Subcutaneous abdominal adipose tissue (tissue), 5 donors: ENCODE measurements at regions not wholly inside any gene's neighbourhood (a gene's known extent, or its start where the extent isn't known, plus 50 kb on each side); places are given as distances from the start of the nearest gene placed in this dataset.

ENCODE experiments used
- H3K27ac ChIP-seq: one replicate; pipeline ENCODE4 v1.7.0; 2013; ENCODE audit warnings: low read depth, mild to moderate bottlenecking, inconsistent platforms, low read length, moderate library complexity
- H3K27me3 ChIP-seq, 5 donors: one replicate each; pipeline ENCODE4 v1.7.0; 2013; ENCODE audit warnings: low read length in 5 of 5, inconsistent platforms in 1 of 5; ENCODE audit not compliant: control insufficient read depth in 5 of 5, insufficient read depth in 4 of 5
- H3K36me3 ChIP-seq, 5 donors: one replicate each; pipeline ENCODE4 v1.7.0; 2013; ENCODE audit warnings: low read length in 5 of 5; ENCODE audit not compliant: control insufficient read depth in 5 of 5, insufficient read depth in 5 of 5
- H3K4me1 ChIP-seq, 5 donors: one replicate each; pipeline ENCODE4 v1.7.0; 2013; ENCODE audit warnings: low read length in 5 of 5, mild to moderate bottlenecking in 3 of 5, moderate library complexity in 1 of 5; ENCODE audit not compliant: control insufficient read depth in 5 of 5, insufficient read depth in 5 of 5
- H3K4me3 ChIP-seq, 5 donors: one replicate each; pipeline ENCODE4 v1.7.0; 2013; ENCODE audit warnings: low read length in 5 of 5, low read depth in 1 of 5
- H3K9ac ChIP-seq, 5 donors: one replicate each; pipeline ENCODE4 v1.7.0; 2013; ENCODE audit warnings: low read length in 5 of 5, mild to moderate bottlenecking in 4 of 5, moderate library complexity in 3 of 5
- H3K9me3 ChIP-seq, 5 donors: one replicate each; pipeline ENCODE4 v1.7.0; 2013; ENCODE audit warnings: low read length in 5 of 5; ENCODE audit not compliant: control insufficient read depth in 5 of 5
- donor health status: healthy.
- donor health status: healthy.
- donor health status: healthy.
- donor health status: healthy.
- donor health status: healthy.

DNA sequence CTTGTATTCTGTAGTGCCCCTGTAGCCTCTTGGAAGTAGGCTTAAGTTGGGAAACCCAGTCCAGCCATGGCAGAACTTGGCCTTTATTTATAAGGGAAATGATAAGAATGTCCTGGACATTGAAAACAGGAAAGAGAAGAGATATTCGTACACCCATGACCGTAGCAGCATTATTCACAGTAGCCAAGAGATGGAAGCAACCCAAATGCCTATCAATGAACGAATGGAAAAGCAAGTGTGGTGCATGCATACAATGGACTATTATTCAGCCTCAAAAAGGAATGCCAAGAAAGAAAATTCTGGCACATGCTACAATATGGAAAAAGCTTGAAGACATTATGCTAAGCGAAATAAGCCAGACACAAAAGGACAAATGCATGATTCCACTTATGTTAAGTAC, 315.3 kb downstream of the CXCL12 start:
- H3K9ac ChIP-seq, result no peak overlapping the region
- no peak overlapping the region for H3K27ac ChIP-seq
- H3K4me1 ChIP-seq, result peaks cover 4 to 25% (median 21%) of the 10 kb centered on the region in 5 donors
- H3K9me3 ChIP-seq, result no peaks in the 10 kb centered on the region
- no peaks in the 10 kb centered on the region for H3K27me3 ChIP-seq
- H3K4me3 ChIP-seq, result no peak overlapping the region
- no peaks in the 10 kb centered on the region for H3K36me3 ChIP-seq

DNA sequence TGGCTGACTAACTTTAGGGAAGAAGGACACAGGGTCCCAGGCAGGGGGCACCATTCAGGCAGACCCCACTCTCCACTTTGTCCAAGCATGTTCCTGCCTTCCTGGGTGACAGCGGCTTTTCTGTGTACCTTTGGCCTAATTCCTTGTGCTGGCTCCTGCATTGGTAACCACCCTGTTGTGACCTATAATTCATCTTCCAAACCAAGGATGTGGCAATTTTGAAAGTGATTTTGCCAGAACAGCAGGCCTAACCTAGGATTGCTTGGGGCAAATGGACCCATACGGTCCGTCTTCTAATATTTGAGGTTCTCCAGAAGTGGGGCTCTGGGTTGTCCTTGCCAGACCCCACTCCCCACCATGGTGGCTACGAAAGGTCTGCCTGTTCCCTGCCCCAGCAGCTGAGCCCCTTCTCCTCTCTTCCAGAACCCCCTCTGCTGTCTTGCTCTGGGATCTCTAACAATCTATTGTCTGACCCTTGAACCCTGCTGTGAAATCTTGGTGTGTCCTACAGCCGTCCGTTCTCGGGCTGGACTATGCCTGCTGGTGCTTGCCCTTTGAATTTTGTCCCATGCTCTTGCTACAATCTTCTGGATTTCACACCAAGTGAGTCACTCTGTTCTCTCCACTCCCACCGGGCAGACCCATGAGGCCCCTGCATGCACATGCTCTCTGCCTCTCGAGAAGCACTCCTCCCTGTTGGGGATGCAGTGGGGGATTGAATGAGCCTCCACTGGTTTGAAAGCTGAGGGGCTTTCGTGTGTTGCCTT, 316.0 kb downstream of the CXCL12 start:
- peaks cover 4 to 25% (median 21%) of the 10 kb centered on the region in 5 donors for H3K4me1 ChIP-seq
- no peak overlapping the region for H3K9ac ChIP-seq
- H3K9me3 ChIP-seq, result no peaks in the 10 kb centered on the region
- H3K4me3 ChIP-seq, result no peak overlapping the region
- no peak overlapping the region for H3K27ac ChIP-seq
- H3K36me3 ChIP-seq, result no peaks in the 10 kb centered on the region
- no peaks in the 10 kb centered on the region for H3K27me3 ChIP-seq

DNA sequence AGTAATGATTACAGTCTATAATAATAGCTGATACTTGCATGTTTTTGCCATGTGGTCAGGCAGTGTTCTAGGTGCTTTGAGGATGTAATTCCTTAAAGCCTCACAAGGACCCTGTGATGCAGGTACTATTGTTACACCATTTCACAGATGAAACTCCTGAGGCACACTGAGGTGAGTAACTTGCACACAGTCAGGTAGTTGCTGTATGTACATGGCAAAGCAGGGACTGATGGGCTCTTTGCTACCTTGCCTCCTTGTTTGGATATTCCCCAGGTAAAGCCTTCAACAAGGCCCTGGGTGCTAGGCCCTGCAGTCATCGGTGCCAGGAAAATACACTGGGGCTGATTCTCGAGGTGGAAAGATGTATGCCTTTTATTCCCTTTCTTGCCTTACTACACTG, 317.5 kb downstream of the CXCL12 start:
- no peak overlapping the region for H3K4me3 ChIP-seq
- no peaks in the 10 kb centered on the region for H3K36me3 ChIP-seq
- no peak overlapping the region for H3K27ac ChIP-seq
- H3K27me3 ChIP-seq, result no peaks in the 10 kb centered on the region
- H3K9ac ChIP-seq, result no peak overlapping the region
- peaks cover 4 to 25% (median 21%) of the 10 kb centered on the region in 5 donors for H3K4me1 ChIP-seq
- H3K9me3 ChIP-seq, result no peaks in the 10 kb centered on the region

DNA sequence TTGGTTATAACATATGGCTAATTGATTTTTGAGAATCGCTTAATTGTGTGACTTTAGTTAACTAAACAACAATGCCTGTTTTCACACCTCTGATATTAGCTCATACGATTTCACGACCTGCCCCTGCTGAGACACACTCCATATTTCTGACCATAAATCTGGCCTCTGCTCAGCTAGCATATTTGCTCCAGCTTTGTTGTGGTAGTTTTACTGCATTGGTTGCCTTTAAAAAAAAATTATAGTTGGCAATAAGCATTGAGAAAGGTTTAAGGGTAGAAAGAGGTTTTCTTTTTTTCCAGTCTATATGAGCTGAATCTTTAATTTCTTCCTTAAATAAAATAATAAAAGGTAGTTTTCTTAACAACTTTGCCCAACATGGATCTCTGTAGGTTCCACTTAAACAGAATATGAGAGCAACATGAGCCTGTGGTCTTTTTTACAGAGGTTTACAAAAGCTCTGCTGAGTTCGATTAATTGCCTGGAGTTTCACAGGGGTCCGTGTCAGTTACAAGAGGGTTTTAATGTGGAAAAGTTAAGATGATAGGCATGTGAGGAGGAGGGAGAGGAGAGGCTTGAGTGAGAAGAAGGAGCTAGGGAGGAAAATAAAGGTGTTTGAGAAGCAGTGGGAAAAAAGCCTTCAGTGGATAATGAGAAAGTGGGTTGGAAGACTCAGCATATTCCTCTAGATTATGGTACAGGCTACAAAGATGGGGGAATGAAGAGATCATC, 318.2 kb downstream of the CXCL12 start:
- Histone ChIP-seq H3K27ac (no peak overlapping the region), H3K27me3 (no peaks in the 10 kb centered on the region), H3K4me1 (peaks cover 4 to 25% (median 21%) of the 10 kb centered on the region in 5 donors), H3K9ac (no peak overlapping the region), H3K9me3 (no peaks in the 10 kb centered on the region), H3K36me3 (no peaks in the 10 kb centered on the region), H3K4me3 (no peak overlapping the region)

DNA sequence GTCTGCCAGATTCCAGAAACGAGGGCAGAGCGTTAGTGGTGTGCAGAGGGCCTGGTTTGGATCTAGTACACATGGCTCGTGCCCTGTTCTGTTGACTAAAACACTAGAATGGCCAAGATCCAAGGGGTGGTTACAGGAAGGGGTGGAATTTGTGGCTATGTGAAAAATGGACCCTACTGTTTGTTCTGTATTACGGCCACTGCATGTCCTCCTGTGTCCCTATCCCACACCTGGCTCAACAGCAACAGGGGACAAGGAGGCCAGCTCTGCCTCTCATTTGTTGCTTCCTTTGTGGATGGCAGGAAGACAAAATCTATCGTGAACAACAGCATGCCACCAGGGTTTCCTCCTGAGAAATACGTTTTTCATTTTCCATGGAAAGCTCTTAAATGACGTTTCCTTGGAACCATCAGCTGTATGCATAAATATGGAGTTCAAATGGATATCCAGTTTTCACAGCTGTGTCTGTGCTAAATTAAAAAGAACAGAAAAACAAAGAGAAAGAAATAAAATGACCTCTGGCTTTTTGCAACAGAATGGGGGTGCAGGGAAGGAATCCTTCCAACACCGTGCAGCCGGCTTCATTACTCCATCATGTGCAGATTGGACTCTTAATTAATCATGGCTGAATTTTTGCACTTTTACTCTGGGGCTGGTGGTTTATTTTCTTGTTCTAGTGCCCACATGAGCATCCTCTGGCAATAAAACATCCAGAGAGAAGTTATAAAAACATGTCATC, 318.9 kb downstream of the CXCL12 start:
- H3K9me3 ChIP-seq, result no peaks in the 10 kb centered on the region
- no peak overlapping the region for H3K9ac ChIP-seq
- H3K27me3 ChIP-seq, result no peaks in the 10 kb centered on the region
- no peaks in the 10 kb centered on the region for H3K36me3 ChIP-seq
- H3K27ac ChIP-seq, result no peak overlapping the region
- peaks cover 4 to 25% (median 21%) of the 10 kb centered on the region in 5 donors for H3K4me1 ChIP-seq
- no peak overlapping the region for H3K4me3 ChIP-seq

DNA sequence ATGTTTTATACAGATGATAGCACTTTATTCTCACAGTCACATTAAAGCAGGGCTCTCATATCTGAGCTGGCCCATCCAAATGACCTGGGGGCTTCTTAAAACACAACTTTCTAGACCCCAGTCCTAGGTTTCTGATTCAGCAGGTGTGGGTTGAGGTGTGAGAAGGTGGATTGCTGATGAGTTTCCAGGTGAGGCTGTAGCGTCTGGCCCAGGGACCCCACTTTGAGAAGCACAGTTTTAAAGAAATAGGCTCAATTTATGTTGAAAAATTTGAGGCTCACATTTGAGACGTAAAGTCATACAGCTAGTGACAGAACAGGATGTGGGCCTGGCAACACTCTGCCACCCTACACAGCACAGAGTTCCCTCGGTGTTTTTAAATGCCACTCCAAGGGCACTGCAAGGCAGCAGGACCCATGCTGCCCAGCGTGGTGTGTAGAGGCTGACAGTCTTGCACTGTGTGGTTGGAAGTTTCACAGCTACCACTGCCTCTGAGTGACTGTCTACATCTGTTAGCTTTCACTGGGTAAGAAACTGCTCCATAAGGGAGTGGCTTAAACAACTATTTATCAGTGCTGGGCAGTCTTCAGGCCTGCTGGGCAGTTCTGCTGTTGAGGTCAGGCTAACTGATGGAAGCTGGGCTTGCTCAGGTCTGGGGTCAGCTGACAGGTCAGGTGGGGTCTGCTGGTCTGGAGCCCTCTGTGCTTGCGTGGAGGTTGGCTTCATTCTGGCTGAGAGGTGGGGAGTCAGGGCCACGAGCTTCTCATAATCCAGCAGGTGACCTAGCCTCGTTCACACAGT, 319.7 kb downstream of the CXCL12 start:
- Histone ChIP-seq H3K36me3 (no peaks in the 10 kb centered on the region), H3K9ac (no peak overlapping the region), H3K27me3 (no peaks in the 10 kb centered on the region), H3K27ac (no peak overlapping the region), H3K4me1 (peaks cover 4 to 22% (median 16%) of the 10 kb centered on the region in 5 donors), H3K4me3 (no peak overlapping the region), H3K9me3 (no peaks in the 10 kb centered on the region)

DNA sequence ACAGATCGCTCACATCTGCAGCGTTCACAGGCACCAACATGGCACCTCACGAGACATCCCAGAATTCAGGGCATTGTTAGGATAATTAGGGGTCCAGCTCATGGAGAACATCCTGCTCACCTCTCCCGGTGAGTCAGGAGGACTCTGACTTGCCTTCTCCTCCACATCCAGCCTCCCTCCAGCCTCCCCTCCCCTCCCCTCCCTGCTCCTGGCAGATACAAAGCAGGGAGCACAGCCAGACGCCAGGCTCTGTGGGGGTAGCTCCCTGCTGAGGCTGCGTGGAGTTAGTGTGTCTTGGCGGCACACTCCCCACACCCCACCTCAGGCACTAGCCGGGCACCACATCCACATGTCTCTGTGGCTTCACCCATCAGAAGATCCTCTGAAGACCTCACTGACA, 320.6 kb downstream of the CXCL12 start:
- Histone ChIP-seq H3K4me1 (peaks cover 4 to 14% (median 10%) of the 10 kb centered on the region in 5 donors), H3K27me3 (no peaks in the 10 kb centered on the region), H3K36me3 (no peaks in the 10 kb centered on the region), H3K9me3 (no peaks in the 10 kb centered on the region), H3K9ac (no peak overlapping the region), H3K27ac (no peak overlapping the region), H3K4me3 (no peak overlapping the region)

DNA sequence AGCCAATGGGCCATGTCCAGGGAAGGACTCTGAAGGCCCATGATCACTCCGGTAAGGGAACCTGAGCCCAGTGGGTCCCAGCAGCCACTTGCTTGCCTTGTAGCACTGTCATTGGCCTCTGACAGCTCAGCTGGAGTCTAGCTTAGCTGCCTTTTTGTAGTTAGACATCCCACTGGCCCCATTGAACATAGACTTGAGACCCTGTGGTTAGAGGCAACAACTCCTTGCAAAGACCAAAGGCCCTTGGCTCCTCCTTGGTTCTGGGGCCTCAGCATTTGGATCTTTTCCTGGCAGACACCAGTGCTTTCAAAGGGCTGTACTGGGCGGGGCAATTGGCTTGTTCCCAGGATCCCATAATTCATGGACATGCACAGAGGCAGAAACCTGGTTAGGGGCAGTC, 321.2 kb downstream of the CXCL12 start:
- Histone ChIP-seq H3K4me3 (no peak overlapping the region), H3K36me3 (no peaks in the 10 kb centered on the region), H3K27me3 (no peaks in the 10 kb centered on the region), H3K9ac (no peak overlapping the region), H3K27ac (no peak overlapping the region), H3K9me3 (no peaks in the 10 kb centered on the region), H3K4me1 (peaks cover 0 to 7% (median 3%) of the 10 kb centered on the region in 5 donors)

DNA sequence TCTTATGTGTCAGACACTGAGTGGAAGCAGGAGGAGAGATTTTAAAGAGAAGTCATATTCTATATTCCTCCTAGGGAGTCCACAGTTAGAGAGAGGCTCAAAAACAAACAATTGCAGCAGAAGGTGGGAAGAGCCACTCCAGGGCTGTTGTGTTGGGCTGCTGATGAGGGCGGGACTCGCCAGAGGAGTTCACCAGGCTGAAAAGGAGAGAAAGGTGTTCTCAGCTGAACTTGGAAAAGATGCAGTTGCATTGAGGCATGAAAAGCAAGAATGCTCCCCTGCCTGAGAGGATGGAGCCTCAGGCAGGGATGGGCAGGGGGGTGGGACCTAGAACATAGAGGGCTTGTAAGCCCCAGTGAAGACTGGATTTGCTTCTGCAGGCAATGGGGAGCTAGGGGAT, 324.2 kb downstream of the CXCL12 start:
- Histone ChIP-seq H3K27me3 (peaks cover 0 to 8% (median 0%) of the 10 kb centered on the region in 5 donors), H3K9ac (no peak overlapping the region), H3K27ac (no peak overlapping the region), H3K4me1 (peaks cover 0 to 6% (median 0%) of the 10 kb centered on the region in 5 donors), H3K36me3 (no peaks in the 10 kb centered on the region), H3K9me3 (no peaks in the 10 kb centered on the region), H3K4me3 (no peak overlapping the region)
